ENCODE measurements at regions not wholly inside any gene's neighbourhood (a gene's known extent, or its start where the extent isn't known, plus 50 kb on each side); places are given as distances from the start of the nearest gene placed in this dataset.

DNA sequence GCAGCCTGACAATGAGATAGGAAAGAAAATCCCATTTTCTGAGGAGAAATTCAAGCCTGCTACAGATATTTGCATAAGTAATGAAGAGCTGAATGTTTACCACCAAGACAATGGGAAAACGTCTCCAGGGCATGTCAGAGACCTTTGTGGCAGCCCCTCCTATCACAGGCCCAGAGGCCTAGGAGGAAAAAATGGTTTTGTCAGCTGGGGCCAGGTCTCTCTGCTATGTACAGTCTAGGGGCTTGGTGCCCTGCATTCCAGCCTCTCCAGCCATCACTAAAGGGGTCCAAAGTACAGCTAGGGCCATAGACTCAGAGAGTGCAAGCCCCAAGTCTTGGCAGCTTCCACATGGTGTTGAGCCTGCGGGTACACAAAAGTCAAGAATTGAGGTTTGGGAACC, 361.6 kb upstream of the ANXA10 start:
- no peak for TF ChIP-seq EZH2phosphoT487 (IDR thresholded peaks at IDR 0.05)
- TF ChIP-seq, protein P1, sequence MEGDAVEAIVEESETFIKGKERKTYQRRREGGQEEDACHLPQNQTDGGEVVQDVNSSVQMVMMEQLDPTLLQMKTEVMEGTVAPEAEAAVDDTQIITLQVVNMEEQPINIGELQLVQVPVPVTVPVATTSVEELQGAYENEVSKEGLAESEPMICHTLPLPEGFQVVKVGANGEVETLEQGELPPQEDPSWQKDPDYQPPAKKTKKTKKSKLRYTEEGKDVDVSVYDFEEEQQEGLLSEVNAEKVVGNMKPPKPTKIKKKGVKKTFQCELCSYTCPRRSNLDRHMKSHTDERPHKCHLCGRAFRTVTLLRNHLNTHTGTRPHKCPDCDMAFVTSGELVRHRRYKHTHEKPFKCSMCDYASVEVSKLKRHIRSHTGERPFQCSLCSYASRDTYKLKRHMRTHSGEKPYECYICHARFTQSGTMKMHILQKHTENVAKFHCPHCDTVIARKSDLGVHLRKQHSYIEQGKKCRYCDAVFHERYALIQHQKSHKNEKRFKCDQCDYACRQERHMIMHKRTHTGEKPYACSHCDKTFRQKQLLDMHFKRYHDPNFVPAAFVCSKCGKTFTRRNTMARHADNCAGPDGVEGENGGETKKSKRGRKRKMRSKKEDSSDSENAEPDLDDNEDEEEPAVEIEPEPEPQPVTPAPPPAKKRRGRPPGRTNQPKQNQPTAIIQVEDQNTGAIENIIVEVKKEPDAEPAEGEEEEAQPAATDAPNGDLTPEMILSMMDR (IDR thresholded peaks at IDR 0.05), result no peak

Measured in neural progenitor cell (in vitro differentiated cells).